ENCODE measurements at regions not wholly inside any gene's neighbourhood (a gene's known extent, or its start where the extent isn't known, plus 50 kb on each side); places are given as distances from the start of the nearest gene placed in this dataset.

DNA sequence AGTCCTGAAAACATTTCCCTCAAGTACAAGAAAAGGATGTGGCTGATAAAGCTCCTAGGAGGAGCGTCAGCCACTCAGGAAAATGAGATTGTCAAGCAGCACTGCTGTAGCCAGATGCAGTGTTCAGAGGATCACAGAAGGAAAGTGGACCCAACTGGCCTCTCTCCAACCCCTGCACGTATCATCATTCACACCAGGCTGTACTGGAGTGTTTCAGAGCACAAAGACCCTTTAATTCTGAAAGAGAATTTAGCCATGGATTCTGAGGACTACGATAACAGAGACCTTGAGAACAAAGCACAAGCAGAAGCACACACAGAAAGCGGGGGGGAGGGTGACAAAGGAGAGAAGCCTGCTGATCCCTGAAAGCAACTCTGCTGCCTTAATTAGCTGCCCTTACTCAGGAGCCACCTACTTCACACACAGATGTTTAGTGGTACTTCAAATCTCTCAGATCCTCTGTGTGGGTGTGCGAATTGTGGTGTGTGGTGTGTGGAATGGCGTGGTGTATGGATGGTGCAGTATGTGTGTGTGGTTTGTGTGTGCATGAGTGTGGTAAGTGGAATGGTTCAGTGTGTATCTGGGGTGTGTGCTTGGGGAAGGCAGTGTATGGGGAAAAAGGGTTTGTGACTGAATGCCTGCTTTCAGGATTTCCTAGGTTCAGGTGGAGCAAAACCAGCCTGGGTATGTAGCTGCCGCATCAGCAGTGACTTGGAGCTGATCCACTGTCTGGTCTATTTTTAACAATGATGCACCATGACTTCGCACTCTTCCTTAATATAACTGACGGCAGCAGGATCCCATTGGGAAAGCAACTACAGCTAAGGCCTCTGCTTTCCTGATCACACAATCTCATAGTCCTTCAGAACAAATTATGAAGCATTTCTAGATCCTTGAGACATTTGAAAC is 192.5 kb downstream of the RSL24D1 start:
- H3K36me3 Mint-ChIP-seq (ENCODE audit: low read depth), result no peaks in the 10 kb centered on the region
- H3K4me3 Mint-ChIP-seq, result no peak overlapping the region
- H3K27me3 Mint-ChIP-seq, result peaks cover 2% of the 10 kb centered on the region
- H3K4me1 Mint-ChIP-seq (ENCODE audit: low read depth), result no peaks in the 10 kb centered on the region
- no peaks in the 10 kb centered on the region for H3K9me3 Mint-ChIP-seq
- no peak for DNase-seq
- no peak overlapping the region for H3K27ac Mint-ChIP-seq

DNA sequence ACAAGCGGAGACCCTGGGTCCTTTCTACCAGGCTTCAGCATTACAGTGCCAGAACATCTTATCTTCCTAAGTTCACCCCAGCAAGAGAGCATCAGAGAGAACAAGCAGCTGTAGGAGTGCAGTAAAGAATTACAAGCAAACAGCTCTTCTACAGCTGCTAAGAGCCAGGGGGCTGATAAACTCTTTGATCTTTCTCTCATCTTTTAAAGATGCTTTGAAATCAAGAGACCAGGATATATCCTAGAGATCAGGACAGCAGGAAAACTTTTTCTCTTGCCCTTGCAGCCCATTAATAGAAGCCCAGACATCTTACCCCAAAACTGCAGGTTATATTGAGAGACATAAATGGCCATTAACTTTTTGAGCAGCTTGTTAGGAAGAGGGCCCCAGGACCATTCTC is 198.1 kb downstream of the RSL24D1 start:
- no peak overlapping the region for H3K27ac Mint-ChIP-seq
- H3K4me3 Mint-ChIP-seq, result no peak overlapping the region
- no peaks in the 10 kb centered on the region for H3K4me1 Mint-ChIP-seq (ENCODE audit: low read depth)
- H3K36me3 Mint-ChIP-seq (ENCODE audit: low read depth), result no peaks in the 10 kb centered on the region
- no peaks in the 10 kb centered on the region for H3K9me3 Mint-ChIP-seq
- no peak for DNase-seq
- H3K27me3 Mint-ChIP-seq, result peaks cover 7% of the 10 kb centered on the region

DNA sequence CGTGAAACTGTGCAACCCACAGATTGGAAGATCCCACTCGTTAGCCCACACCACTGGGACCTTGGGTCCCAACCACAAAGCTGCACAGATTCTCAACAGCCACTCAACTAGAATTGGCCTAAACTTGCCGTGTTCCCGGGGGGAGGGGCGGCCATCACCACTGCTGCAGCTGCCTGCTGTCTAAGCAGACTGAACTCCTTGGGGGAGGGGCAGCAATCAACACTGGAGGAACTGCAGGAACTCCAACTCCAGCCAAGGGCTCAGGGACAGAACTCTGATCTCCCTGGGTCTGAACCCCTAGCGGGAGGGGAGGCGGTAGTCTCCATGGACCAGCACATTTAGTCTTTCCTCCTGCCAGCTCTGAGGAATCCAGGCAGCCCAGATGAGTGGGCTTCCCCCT is 205.9 kb downstream of the RSL24D1 start:
- DNase-seq, result no peak
- H3K4me3 Mint-ChIP-seq, result no peak overlapping the region
- peaks cover 2% of the 10 kb centered on the region for H3K9me3 Mint-ChIP-seq
- H3K36me3 Mint-ChIP-seq (ENCODE audit: low read depth), result no peaks in the 10 kb centered on the region
- peaks cover 23% of the 10 kb centered on the region for H3K27me3 Mint-ChIP-seq
- H3K4me1 Mint-ChIP-seq (ENCODE audit: low read depth), result no peaks in the 10 kb centered on the region
- no peak overlapping the region for H3K27ac Mint-ChIP-seq

- Mint-ChIP-seq H3K9me3 (peaks cover 2% of the 10 kb centered on the region), H3K36me3 (ENCODE audit: low read depth) (no peaks in the 10 kb centered on the region), H3K4me3 (no peak overlapping the region), H3K4me1 (ENCODE audit: low read depth) (no peaks in the 10 kb centered on the region), H3K27ac (no peak overlapping the region), H3K27me3 (peaks cover 21% of the 10 kb centered on the region)
- DNase-seq, result no peak
Observed at GRCh38 chr15:54987881-54988280, 208.9 kb downstream of the RSL24D1 start.

- no peaks in the 10 kb centered on the region for H3K27me3 Mint-ChIP-seq
- H3K4me1 Mint-ChIP-seq (ENCODE audit: low read depth), result no peaks in the 10 kb centered on the region
- no peaks in the 10 kb centered on the region for H3K9me3 Mint-ChIP-seq
- no peaks in the 10 kb centered on the region for H3K36me3 Mint-ChIP-seq (ENCODE audit: low read depth)
- H3K4me3 Mint-ChIP-seq, result no peak overlapping the region
- no peak overlapping the region for H3K27ac Mint-ChIP-seq
- no peak for DNase-seq
Observed at GRCh38 chr15:54979964-54980363, 216.8 kb downstream of the RSL24D1 start.

GRCh38 chr15:54962637-54963036 is 234.1 kb downstream of the RSL24D1 start:
- DNase-seq, result no peak
- Mint-ChIP-seq H3K27ac (no peak overlapping the region), H3K4me1 (ENCODE audit: low read depth) (no peaks in the 10 kb centered on the region), H3K27me3 (peaks cover 3% of the 10 kb centered on the region), H3K4me3 (no peak overlapping the region), H3K9me3 (peaks cover 15% of the 10 kb centered on the region), H3K36me3 (ENCODE audit: low read depth) (no peaks in the 10 kb centered on the region)

DNA sequence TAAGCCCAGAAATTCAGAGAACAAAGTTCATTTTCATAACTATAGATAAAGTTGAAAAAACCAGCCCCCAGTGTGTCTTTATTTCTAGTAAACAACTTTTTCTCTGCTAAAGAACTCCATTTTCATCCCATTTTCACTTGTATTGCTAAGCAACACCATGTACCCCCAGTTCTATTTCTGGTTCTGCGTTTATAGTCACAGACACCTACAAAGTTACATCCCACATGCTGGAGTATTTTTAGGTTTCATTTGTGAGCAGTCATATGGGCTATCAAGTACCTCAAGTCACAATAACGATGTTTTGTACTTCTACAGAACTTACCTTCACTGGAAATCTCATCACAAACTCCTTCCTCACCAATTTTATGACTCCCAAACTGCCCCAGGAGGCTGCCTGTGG is 236.5 kb downstream of the RSL24D1 start:
- no peak overlapping the region for H3K27ac Mint-ChIP-seq
- H3K9me3 Mint-ChIP-seq, result peaks cover 4% of the 10 kb centered on the region
- DNase-seq, result no peak
- H3K4me3 Mint-ChIP-seq, result no peak overlapping the region
- no peaks in the 10 kb centered on the region for H3K4me1 Mint-ChIP-seq (ENCODE audit: low read depth)
- H3K27me3 Mint-ChIP-seq, result no peaks in the 10 kb centered on the region
- no peaks in the 10 kb centered on the region for H3K36me3 Mint-ChIP-seq (ENCODE audit: low read depth)

DNA sequence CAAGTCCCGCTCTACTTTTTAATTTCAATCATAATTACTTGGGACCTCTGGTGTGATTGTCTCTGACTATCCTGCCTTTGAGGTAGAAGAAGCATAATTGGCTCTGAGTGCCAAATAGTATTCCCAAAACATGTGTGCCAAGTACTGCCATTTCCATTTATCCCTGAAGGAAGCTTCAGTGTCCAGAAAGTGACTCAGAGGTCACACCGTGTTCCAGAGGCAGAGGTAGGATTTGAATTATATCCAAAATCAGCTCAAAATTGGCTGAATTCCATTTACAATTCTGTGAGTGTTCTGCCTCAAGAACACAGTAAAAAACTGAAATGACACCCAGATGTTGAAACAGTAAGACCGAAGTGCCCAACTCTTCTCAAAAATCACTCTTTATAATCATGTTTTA is 255.3 kb downstream of the RSL24D1 start:
- H3K4me1 Mint-ChIP-seq (ENCODE audit: low read depth), result no peaks in the 10 kb centered on the region
- no peak overlapping the region for H3K4me3 Mint-ChIP-seq
- no peak overlapping the region for H3K27ac Mint-ChIP-seq
- no peak for DNase-seq
- no peaks in the 10 kb centered on the region for H3K9me3 Mint-ChIP-seq
- H3K27me3 Mint-ChIP-seq, result peaks cover 6% of the 10 kb centered on the region
- H3K36me3 Mint-ChIP-seq (ENCODE audit: low read depth), result no peaks in the 10 kb centered on the region

DNA sequence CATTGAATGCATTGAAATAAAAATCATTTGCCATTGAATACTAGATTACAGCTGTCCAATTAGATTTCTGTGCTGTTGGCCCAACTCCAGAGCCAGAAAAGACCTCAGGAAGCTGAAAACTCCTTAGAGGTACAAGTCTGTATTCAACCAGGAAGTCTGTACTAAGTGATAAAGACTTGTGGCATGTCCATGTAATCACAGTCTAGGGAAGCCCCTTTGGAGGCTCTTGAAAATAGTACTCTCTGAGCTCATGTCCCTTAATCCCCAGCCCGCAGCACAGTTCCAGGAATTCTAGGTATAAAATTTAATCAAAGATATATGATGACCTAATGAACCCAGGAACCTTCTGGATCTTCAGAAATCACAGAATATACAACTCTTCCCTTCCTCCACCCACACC is 279.4 kb downstream of the RSL24D1 start:
- no peak overlapping the region for H3K27ac Mint-ChIP-seq
- H3K9me3 Mint-ChIP-seq, result peaks cover 12% of the 10 kb centered on the region
- H3K4me3 Mint-ChIP-seq, result no peak overlapping the region
- no peaks in the 10 kb centered on the region for H3K27me3 Mint-ChIP-seq
- no peak for DNase-seq
- no peaks in the 10 kb centered on the region for H3K4me1 Mint-ChIP-seq (ENCODE audit: low read depth)
- no peaks in the 10 kb centered on the region for H3K36me3 Mint-ChIP-seq (ENCODE audit: low read depth)

DNA sequence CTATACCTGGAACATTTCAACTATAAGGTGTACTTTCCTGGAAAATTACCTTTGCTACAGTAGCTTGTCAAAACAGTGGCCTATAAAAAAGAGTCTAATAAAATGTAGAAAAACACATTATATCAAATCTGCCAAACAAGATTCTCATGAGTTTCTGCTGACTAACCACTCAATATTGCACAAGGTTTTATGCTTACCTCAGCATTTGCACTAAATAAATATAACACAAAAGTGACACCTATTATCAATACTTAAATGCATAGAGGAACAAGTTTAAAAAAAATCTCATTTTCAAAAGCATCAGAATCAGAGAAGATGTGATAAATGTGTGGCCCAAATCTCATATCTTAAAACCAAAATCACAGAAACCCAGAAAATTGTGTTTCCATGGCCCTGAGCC is 281.4 kb downstream of the RSL24D1 start:
- Mint-ChIP-seq H3K4me1 (ENCODE audit: low read depth) (no peaks in the 10 kb centered on the region), H3K27ac (no peak overlapping the region), H3K4me3 (no peak overlapping the region), H3K36me3 (ENCODE audit: low read depth) (no peaks in the 10 kb centered on the region), H3K9me3 (no peaks in the 10 kb centered on the region), H3K27me3 (no peaks in the 10 kb centered on the region)
- DNase-seq, result no peak

- H3K27ac Mint-ChIP-seq, result no peak overlapping the region
Observed at GRCh38 chr15:54884312-54884711, 312.4 kb downstream of the RSL24D1 start.

GRCh38 chr15:54859982-54860381 is 336.8 kb downstream of the RSL24D1 start:
- no peak overlapping the region for H3K27ac Mint-ChIP-seq
- no peak overlapping the region for H3K4me3 Mint-ChIP-seq
- H3K4me1 Mint-ChIP-seq (ENCODE audit: low read depth), result no peaks in the 10 kb centered on the region
- H3K9me3 Mint-ChIP-seq, result peaks cover 16% of the 10 kb centered on the region
- H3K27me3 Mint-ChIP-seq, result no peaks in the 10 kb centered on the region
- H3K36me3 Mint-ChIP-seq (ENCODE audit: low read depth), result no peaks in the 10 kb centered on the region
- DNase-seq, result no peak

More at GRCh38 chr15:54884312-54884711, 312.4 kb downstream of the RSL24D1 start:
- DNase-seq, result no peak
- Mint-ChIP-seq H3K36me3 (ENCODE audit: low read depth) (no peaks in the 10 kb centered on the region), H3K27me3 (no peaks in the 10 kb centered on the region), H3K4me3 (no peak overlapping the region), H3K4me1 (ENCODE audit: low read depth) (no peaks in the 10 kb centered on the region), H3K9me3 (peaks cover 10% of the 10 kb centered on the region)

DNA sequence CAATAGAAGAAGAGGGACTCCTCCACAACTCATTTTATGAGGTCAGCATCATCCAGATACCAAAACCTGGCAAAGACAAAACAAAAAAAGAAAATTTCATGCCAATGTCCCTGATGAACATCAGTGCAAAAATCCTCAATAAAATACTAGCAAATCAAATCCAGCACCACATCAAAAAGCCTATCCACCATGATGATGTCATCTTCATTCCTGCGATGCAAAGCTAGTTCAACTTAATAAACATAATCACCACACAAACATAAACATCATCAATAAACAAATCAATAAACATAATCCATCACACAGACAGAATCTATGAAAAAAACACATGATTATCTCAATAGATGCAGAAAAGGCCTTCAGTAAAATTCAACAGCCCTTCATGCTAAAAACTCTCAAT is 342.1 kb downstream of the RSL24D1 start:
- Mint-ChIP-seq H3K36me3 (ENCODE audit: low read depth) (no peaks in the 10 kb centered on the region), H3K4me3 (no peak overlapping the region), H3K4me1 (ENCODE audit: low read depth) (no peaks in the 10 kb centered on the region), H3K27me3 (no peaks in the 10 kb centered on the region), H3K9me3 (peaks cover 10% of the 10 kb centered on the region), H3K27ac (no peak overlapping the region)
- no peak for DNase-seq

DNA sequence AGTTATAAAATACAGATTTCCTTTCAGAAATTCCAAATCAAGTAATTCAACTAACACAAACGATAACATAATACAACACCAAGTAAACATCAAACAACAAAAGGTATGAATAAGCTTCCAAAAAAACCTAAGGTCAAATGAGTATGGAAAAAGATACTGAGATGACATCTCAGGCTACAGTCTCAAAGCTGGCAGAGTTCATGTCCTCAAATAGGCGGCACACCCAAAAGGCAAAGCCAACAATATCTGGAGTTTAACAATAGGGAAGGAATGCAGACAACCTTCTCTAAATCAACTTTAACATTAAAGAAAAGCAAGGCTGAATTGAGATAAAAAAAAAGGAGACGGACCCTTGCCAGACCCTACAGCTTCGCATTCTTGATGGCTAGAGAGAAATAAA is 346.6 kb downstream of the RSL24D1 start:
- H3K4me3 Mint-ChIP-seq, result no peak overlapping the region
- H3K9me3 Mint-ChIP-seq, result no peaks in the 10 kb centered on the region
- H3K4me1 Mint-ChIP-seq (ENCODE audit: low read depth), result no peaks in the 10 kb centered on the region

DNA sequence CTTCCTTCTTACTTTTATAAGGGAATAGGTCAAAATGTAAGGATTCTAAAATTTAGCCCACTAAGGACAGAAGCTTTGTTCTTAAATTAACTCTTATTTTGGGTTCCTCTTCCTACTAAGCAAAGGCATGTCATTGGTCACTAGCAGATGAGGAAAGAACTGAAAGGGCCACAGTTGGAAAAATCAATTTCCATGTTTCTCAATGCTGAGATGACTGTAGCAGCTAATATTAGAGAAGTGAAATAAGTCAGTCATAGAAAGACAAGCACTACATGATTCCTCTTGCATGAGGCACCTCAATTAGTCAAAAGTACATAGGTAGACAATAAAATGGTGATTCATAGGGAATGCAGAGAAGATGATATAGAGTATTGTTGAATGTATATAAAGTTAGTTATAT is 353.7 kb downstream of the RSL24D1 start:
- no peak overlapping the region for H3K27ac Mint-ChIP-seq
- H3K9me3 Mint-ChIP-seq, result no peaks in the 10 kb centered on the region
- no peaks in the 10 kb centered on the region for H3K4me1 Mint-ChIP-seq (ENCODE audit: low read depth)
- no peaks in the 10 kb centered on the region for H3K36me3 Mint-ChIP-seq (ENCODE audit: low read depth)
- H3K27me3 Mint-ChIP-seq, result peaks cover 2% of the 10 kb centered on the region
- no peak for DNase-seq
- H3K4me3 Mint-ChIP-seq, result no peak overlapping the region

More for the DNA sequence above, 346.6 kb downstream of the RSL24D1 start:
- DNase-seq, result no peak
- Mint-ChIP-seq H3K27ac (no peak overlapping the region), H3K36me3 (ENCODE audit: low read depth) (no peaks in the 10 kb centered on the region), H3K27me3 (peaks cover 2% of the 10 kb centered on the region)

All from activated T-cell treated with anti-CD3 and anti-CD28 coated beads, Interleukin-2, amount 50 U/mL, for 24 hours (primary cell).